ENCODE measurements at regions not wholly inside any gene's neighbourhood (a gene's known extent, or its start where the extent isn't known, plus 50 kb on each side); places are given as distances from the start of the nearest gene placed in this dataset.
"Not testable (repeated sequence)": the region's sequence is repeated elsewhere in the genome, so short reads cannot be mapped to it uniquely, and the experiment has no call there.

DNA sequence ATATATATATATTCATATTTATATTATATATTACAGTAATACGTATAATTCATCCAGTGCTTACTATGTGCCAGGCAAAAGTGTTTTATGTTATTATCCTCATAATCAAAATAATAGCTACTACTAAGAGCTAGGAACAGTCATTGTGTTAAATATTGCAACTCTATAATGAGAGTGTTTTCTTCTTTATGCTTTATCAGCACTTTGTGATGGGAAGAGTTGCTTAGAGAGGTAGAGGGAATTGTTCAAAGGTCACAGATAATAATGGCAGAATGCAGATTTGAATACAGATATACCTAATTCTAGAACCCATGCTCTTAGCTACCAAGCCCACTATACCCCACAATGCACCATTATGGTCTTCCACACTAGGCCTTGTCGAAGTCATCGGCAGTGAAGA lies 318.8 kb upstream of the PPARGC1A start:
- DNase-seq (ENCODE audit: low spot score): no peak

DNA sequence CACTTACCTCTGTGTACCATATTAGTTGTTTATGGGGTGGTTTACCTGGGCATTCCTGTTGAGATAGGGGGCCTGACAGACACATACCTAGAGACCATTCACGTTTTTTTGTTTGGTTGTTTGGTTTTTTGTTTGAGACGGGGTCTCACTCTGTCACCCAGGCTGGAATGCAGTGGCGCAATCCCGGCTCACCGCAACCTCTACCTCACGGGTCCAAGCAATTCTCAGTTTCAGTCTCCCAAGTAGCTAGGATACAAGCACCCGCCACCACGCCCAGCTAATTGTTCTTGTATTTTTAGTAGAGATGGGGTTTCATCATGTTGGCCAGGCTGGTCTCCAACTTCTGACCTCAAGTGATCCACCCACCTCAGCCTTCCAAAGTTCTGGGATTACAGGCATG lies 314.9 kb upstream of the PPARGC1A start:
- not testable (repeated sequence) for DNase-seq (ENCODE audit: low spot score)

DNA sequence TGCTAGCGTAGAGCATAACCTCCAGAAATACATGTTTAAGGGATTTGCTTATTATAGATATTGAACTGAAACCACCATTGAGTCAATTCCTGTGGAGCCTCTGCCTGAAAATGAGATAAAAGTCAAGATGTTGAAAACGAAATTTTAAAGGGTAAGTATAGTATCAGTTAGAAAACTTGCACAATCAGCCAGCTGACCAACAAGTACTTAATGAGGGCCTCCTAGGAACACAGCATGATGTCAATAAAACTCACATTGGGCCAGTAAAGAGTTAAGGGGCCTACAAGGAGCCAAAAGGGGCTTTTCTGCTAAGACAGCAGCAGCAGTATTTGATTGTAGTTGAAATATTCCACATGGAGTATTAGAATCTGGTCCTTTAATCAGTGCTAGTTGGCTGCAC lies 314.1 kb upstream of the PPARGC1A start:
- DNase-seq (ENCODE audit: low spot score): no peak

DNA sequence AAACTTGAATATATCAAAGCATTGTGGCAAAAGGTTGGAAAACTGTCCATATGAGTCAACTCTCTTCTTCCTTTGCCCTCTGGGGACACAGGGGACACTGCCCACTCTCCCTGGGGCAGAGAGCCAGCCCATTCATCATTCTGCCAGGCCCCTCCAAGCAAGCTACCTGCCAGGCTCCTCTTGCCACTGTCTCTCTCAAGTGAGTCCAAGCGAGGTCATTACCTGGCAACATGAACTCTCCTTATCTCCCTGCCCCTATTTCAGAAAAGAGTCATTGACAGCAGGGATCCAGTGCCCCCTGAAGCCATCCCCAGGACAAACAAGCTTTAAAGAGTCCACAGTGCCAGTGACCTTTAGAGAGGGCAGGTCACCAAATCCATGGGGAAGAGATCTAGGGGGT lies 312.7 kb upstream of the PPARGC1A start:
- no peak for DNase-seq (ENCODE audit: low spot score)

DNA sequence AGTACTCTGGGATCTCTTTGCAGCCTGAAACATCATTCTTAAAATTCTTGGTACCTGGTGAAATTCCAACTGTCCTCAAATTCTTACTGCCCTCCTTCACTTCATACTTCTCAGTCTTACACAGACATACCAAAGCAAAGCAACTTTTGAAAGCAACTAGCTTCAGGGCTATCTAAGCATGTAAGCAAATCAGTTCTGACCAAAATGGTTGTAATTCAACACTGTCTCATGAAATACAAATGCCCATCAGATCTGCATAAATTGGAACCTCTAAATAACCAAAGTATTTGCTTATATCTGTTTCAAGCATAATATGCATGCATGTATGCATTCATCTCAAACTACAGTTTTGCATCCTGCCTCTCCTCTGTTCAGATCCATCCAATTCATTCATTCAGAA lies 308.1 kb upstream of the PPARGC1A start:
- no peak for DNase-seq (ENCODE audit: low spot score)

DNA sequence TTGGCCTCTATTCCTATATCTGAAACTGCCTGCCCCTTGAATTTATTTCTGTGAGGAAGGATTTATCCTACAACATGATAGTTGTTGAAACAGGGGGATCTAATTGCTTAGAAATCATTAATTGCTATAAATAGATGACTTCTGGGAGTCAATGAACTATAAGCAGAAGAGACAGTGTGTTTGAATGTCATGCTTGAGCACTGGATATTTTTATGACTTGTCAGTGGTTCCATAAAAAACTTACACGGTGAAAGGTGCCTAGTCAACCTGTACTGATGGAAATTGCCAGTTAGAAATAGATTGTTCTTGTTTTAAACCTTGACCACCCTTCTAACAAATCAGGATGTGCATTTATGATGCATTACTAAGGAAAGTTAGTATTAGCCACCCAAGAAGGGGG lies 306.9 kb upstream of the PPARGC1A start:
- DNase-seq (ENCODE audit: low spot score): no peak

DNA sequence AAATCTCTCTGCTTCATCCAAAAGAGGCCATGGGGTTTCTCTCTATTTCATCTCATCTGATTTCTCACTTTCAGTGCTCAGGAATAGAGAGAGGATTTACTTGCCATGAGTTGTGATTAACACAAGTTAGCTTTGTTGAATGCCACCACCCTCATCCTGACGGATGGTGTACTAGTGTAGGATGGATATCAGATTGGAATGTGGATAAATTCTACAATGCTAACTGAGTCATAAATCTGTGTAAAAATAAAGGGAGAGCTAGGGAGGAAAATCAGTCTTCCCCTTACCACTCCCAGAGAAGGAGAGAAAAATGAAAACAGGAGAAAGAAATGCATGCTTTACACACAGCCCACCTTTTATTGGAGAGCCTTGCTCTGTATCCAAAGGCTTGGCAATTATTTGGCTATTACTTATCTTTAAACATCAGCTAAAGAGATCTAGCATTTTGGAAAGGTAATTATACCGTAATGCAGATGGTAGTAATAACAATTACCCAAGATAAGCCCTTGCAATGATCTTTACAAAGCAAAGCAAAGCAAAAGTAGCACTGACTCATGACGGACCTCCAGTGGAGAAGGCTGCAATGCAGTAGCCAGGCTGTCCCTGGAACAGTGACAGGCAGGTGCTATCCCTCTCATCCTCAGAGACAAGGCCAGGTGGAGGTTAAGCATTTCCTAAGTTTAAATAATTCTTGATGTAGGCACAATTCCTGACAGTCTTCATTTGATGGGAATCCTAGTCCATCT lies 306.3 kb upstream of the PPARGC1A start:
- DNase-seq (ENCODE audit: low spot score): peak; percentile 44

DNA sequence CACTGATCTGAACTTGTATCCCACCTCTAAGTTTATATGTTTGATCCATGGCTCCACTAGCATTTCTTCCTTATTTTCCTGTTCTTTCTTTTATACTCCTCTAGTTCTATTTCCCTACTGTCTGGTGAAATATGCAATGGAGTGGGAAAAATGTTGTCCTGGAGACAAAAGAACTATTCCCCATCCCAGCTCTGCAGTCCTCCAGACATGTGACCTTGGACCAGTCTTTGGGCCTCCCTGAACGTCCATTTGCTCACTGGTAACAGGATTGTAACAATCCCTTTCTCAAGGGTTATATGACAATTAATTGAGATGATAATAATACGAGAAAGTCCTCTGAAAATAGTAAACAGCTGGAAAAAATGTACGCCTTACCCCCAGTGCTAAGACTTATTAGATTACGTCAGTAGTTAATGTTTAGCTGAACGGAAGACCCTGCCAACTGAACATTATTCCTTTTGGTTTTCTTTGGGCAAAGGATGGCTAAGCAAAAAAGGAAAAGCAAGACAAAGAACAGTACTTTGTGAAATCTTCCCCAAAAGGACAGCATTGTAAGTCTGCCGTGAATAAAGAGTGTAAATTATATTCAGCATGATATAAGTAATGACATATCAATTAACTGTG lies 302.3 kb upstream of the PPARGC1A start:
- DNase-seq (ENCODE audit: low spot score): no peak

DNA sequence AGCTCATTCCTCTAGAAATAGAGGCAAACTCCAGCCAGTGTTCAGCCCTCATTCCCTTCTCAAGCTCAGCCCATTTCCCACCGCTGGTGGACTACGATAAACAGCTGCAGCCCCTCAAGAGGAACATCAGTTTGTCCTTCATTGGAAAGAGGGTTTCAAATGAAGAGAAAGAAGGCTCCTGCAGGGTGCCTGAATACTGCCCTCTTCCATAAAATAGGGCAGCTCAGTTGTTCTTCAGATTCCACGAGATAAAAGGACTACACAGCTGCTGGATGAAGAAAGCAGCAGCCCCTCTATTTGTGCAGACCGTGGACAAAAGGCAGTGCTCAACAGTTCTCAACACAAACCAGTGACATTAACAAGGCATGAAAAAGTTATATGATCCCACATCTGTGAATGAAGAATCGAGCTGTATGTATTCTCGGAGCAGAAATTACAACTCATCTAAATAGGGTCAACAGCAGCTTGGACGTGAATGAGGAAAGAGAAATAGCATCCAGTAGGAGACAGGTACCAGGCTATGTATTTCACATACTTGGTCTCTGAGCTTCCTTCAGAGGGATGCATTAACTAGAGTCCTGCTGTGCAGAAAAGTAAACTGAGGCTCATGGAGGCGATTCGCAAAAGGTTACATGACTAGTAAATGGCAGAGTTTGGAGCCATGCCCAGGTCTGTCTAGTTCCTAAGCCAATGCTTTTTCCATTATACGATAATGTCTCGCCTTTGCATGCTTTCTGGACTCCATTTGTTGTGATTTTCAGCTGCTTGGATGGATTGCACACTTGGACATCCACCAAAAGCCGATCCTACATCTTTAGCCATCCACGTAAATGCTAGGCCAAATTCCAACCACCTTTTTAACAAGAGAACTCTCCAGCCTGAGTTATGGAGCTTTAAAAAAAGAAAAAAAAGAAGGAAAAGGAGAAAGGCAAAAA lies 301.2 kb upstream of the PPARGC1A start:
- DNase-seq (ENCODE audit: low spot score): no peak

DNA sequence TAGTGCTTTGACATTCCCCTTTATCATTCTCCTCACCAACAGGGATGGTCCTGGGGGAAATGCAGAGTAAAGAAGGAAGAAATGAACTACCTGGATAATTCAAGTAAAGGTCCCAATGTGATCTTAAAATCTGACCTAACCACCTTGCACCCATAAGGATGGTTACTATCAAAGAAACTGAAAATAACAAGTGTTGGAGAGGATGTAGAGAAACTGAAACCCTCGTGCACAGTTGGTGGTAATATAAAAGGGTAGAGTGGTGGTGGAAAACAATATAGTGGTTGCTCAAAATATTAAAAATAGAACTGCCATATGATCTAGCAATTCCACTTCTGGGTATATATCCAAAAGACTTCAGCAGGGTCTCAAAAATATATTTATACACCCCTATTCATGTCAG lies 298.6 kb upstream of the PPARGC1A start:
- DNase-seq (ENCODE audit: low spot score): no peak

DNA sequence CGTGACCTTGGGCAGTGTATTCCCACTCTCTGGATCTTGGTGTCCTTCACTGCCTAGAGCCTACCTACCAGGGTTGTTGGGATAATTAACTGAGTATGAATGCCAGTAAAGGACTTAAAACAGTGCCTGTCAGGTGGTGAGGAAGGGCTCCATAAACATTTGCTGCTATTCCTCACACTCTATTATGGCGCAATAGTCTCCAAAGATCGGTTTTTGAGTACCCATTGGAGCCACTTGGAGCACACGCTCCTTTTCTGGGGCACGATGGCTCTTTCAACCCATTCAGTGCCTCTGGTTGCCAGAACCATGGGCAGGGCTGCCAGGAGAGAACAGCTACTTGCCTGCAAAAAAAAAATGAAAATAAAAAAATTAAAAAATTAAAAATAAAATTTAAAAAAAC lies 296.6 kb upstream of the PPARGC1A start:
- no peak for DNase-seq (ENCODE audit: low spot score)

DNA sequence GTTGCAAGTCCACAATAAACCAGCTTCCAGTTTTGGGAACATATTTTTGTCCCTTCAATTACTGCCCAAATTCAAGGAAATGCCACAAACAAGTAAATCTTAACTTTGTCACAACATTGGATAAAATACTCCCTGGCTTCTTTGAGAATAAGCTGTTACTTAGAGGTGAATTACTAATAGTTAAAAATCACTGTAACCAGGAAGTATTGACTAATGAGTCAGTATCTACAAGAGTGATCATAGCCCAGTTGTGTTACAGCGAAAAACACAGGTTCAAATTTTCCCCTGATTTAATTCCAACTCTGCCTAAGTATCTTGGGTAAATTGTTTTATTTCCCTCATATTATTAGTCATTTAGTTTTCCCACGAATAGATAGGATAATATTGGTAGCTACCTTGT lies 291.2 kb upstream of the PPARGC1A start:
- DNase-seq (ENCODE audit: low spot score): no peak

DNA sequence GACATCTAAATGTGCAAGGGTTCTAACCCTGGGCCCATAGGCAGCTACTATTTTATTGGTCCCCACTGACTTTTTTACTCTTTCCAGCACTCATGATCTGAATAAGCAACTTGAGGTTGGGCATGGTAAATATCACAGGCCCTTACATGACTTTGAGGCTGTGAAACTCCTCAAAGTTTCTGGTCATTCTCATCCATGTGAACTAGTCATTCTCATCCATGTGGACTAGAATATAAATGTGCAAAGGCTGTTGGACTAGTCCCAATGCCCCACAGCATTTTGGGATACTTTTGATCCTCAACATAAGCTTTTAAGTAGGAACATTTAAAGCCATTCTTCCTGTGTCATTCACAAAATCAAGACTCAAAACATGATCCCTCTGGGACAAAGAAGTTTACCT lies 290.7 kb upstream of the PPARGC1A start:
- DNase-seq (ENCODE audit: low spot score): no peak

DNA sequence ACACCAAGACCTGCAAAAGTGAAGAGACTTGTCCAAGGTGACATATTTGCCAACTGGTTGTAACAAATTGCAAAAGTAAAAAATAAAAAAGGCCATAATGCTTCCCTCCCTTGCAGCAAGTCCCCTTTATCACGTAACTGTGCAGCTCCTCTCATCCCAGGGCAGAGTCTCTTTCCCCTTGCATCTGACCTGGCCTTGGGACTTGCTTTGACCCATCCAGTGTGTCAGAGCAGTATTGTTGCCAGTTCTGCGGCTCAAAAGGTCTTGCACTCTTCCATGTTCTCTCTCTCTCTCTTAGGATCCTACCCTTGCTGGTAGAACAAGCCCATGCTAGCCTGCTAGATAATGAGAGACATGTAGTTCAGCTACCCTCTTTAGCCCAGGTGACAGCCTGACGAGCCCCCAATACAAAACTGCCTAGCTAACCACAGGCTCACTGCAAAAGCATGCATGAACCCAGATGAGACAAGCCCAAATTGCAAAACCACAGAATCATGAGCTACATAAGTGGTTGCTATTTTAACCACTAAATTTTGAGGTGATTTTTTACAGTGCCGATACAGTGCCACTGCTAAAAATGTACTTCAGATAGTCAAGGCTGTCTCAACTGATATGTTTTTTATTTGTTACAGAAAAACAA lies 289.5 kb upstream of the PPARGC1A start:
- DNase-seq (ENCODE audit: low spot score): no peak

DNA sequence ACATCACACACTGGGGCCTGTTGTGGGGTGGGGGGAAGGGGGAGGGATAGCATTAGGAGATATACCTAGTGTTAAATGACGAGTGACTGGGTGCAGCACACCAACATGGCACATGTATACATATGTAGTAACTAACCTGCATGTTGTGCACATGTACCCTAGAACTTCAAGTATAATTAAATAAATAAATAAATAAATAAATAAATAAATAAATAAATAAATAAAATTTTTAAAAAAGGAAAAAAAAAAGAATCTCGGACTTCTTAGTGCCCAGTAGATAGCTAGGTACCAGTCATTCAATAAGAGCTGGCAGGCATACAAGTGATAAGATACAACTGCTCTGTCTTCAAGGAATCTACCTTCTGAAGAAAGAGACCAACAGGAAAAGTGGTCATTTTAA lies 287.6 kb upstream of the PPARGC1A start:
- not testable (repeated sequence) for DNase-seq (ENCODE audit: low spot score)

DNA sequence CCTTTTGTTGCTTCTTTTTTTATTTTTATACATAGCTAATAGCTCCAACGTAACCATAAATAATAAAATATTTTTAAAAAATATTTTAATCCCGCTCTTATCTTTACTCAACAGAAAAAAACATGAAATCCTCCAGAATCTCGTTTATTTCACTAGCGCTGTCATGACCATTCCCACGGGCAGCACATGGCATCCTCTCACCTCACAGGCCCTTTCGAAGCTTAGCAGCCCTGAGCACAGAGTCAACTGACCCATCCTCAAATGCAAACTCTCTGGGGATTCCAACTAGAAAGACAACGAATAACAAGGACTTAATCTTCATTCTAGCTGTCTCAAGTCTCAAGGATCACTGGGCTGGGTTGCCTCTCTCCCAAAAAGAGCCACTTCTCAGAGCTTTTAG lies 285.9 kb upstream of the PPARGC1A start:
- no peak for DNase-seq (ENCODE audit: low spot score)

DNA sequence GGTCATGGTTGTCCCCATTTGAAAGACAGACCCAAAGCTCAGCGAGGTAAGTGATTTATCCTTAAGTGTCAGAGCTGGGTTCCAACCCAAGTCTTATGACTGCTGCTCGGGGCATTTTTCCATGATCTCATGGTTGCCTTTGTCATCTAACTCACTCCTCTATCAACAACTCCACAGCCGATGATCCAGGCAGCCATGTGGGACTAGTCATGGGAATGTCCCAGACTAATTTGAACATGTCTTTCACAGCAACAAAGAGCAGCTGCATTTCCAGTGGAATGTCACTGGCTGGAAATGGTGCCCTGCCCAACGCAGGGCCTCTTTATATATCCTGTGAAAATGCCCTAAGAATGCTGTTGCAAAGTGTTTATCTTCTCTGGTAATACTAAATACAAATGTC lies 284.8 kb upstream of the PPARGC1A start:
- no peak for DNase-seq (ENCODE audit: low spot score)

DNA sequence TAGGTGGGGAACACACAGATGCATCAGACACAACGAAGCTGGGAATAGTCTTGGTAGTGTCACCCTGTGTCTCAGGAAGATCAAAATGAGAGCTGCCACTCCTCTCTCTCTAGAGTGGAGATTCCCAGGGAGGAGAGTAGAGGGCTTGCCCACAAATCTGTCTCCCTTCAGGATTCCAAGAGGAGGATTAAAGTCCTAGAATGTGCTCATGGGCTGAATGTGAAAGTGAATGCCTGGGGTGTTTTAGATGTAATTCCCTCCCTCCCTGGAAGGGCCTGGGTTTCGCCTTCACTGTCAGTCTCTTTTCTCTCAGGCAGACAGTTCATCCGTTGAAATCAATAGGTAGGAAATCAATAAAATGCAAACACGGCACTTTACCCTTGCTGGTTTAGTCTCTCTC lies 282.6 kb upstream of the PPARGC1A start:
- DNase-seq (ENCODE audit: low spot score): no peak

DNA sequence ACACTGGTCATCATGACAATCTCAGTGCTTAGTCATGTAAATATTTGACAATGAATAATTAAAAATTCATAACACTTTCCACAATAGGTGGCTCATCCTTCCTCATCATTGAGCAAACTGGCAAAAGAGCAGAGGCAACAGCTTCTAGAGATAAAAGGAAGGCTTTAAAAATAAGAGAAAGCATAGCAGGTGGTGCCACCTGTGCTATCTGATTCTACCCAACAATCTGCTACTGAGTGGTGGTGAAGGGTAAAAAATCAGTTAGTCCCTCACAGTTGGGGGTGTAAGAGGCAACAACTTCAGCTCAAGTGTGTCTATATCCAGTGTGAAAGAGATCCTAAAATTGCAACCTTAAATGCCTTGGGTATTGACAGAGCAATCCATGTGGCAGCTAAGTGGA lies 280.1 kb upstream of the PPARGC1A start:
- DNase-seq (ENCODE audit: low spot score): peak; percentile 70

DNA sequence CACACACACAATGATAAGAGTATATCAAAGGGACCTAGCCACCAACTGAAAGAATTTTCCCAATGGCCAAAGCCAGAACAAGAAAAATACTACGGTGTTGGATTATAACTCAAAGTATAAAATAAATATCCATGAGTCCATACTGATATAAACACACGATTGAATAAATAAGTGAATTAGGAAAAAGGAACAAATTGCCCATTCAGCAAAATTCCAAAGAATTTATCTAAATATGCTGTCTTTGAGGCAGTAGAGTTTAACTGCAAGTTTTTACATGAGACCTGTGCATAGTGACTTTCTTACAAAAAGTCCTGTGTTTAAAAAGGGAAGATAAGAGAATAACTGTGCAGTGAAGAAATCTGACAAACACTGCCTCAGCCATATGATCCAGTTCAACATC lies 278.8 kb upstream of the PPARGC1A start:
- no peak for DNase-seq (ENCODE audit: low spot score)

DNA sequence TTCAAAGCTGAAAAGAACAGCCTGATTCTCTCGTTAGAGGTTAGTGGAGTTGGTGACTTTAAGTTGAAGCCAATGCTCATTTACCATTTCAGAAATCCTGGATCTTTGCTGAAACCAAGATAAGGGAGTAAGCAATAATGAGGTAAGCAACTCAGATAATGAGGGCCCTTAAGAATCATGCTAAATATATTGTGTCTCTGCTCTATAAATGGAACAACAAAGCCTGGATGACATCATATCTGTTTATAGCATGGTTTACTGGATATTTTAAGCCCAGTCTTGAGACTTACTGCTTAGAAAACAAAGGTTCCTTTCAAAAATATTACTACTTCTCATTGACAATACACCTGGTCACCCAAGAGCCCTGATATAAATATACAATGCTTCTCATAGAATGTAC lies 276.7 kb upstream of the PPARGC1A start:
- no peak for DNase-seq (ENCODE audit: low spot score)

DNA sequence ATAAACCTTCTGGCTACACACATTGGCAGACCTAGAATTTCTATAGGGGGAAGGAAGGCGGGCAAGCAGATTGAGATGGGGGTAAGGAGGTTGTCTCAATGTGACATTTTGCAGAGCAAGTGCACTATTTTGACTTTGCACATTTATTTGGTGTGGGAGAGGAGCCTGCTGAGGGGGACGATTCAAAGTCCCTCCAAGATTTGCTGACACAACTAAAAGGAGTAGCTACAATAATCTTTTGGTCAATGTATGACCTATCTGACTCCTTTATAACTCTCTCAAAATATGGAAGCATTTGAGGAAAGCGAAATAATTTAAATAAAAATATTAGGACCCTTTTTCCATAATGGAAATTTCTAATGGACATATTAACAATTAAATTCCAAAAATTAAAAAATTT lies 274.9 kb upstream of the PPARGC1A start:
- no peak for DNase-seq (ENCODE audit: low spot score)

Measured in cerebellar cortex (tissue), 1 donor.